ENCODE measurements at regions not wholly inside any gene's neighbourhood (a gene's known extent, or its start where the extent isn't known, plus 50 kb on each side); places are given as distances from the start of the nearest gene placed in this dataset.

DNA sequence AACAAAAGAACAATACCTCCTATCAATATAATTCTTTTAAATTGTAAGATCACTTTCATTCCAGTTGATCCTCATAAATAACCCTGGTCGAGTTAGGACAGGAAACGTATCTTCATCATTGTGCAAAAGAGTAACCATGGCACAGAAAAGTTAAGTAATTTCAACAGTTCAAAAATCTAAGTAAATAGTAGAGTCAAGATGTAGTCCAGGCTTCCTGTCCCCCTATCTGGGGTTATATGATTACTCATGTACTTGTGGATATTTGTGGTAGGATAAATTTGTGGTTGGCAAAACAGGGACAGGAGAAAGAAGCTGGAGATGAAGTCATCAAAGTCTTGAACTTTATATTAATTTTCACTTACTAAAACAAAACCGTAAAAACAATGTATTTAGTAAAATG is 772.6 kb downstream of the TSN start:
- DNase-seq (ENCODE audit: extremely low spot score, unreplicated experiment): no peak
- Mint-ChIP-seq H3K36me3 (ENCODE audit: unreplicated experiment) (no peaks in the 10 kb centered on the region), H3K4me1 (ENCODE audit: unreplicated experiment) (no peaks in the 10 kb centered on the region), H3K9me3 (ENCODE audit: unreplicated experiment) (no peaks in the 10 kb centered on the region), H3K27ac (ENCODE audit: unreplicated experiment) (no peak overlapping the region), H3K27me3 (ENCODE audit: unreplicated experiment) (no peaks in the 10 kb centered on the region), H3K4me3 (ENCODE audit: unreplicated experiment) (no peak overlapping the region)
- TF ChIP-seq, protein P1, sequence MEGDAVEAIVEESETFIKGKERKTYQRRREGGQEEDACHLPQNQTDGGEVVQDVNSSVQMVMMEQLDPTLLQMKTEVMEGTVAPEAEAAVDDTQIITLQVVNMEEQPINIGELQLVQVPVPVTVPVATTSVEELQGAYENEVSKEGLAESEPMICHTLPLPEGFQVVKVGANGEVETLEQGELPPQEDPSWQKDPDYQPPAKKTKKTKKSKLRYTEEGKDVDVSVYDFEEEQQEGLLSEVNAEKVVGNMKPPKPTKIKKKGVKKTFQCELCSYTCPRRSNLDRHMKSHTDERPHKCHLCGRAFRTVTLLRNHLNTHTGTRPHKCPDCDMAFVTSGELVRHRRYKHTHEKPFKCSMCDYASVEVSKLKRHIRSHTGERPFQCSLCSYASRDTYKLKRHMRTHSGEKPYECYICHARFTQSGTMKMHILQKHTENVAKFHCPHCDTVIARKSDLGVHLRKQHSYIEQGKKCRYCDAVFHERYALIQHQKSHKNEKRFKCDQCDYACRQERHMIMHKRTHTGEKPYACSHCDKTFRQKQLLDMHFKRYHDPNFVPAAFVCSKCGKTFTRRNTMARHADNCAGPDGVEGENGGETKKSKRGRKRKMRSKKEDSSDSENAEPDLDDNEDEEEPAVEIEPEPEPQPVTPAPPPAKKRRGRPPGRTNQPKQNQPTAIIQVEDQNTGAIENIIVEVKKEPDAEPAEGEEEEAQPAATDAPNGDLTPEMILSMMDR (IDR thresholded peaks at IDR 0.05): no peak

DNA sequence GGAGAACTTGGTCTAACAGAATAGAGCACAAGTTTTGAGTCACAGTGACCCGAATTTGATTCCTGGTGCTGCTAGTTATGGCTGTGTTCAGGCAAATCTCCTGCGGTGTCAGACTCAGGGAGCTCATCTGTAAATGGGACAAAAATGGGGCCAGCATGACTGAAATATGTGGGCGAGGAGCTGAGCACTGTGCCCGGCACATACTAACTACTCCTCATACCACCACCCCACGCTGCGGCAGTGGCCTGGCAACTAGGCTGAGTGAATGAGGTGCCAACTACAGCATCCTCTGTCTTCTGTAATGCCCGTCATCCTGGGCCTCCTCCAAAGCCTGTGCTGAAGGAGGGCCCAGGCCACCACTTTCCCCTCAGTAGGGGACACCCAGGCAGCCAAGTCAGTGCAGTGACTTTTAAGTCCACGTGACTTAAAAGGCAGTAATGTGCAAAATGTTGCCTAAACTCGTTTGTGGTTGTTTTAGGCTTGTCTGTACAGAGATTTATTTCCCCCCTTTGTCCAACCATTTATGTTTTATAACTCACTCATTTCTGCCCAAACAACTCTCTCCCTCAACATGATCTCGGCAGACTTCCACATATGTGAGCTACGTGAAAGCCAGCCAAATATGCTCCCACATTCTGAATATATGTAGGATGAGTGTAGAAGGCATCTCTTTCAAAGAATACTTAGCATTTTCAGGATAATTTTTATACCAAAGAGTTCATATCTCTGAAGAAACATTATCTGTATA is 773.7 kb downstream of the TSN start:
- Mint-ChIP-seq H3K27me3 (ENCODE audit: unreplicated experiment) (no peaks in the 10 kb centered on the region), H3K4me3 (ENCODE audit: unreplicated experiment) (no peak overlapping the region), H3K4me1 (ENCODE audit: unreplicated experiment) (no peaks in the 10 kb centered on the region), H3K36me3 (ENCODE audit: unreplicated experiment) (no peaks in the 10 kb centered on the region), H3K9me3 (ENCODE audit: unreplicated experiment) (no peaks in the 10 kb centered on the region), H3K27ac (ENCODE audit: unreplicated experiment) (no peak overlapping the region)
- TF ChIP-seq, protein P1 (IDR thresholded peaks at IDR 0.05): no peak
- DNase-seq (ENCODE audit: extremely low spot score, unreplicated experiment): no peak

DNA sequence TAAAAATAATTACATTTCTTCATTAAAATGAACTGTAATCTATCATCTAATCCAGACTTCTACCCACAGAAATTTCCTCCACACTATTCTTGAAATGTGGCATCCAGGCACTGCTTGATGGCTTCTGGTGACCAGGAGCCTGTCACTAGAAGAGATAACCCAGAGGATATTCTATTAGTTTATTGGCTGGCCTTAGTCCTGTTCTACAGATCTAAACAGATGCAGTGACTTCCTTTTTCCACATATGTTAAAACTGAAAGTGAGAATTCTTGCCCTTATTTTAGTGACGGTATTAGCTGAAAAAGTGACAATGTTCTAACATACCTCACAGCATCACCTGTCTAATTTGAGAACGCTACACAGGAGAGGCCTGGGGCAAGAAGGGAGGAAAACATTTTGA is 775.4 kb downstream of the TSN start:
- H3K4me1 Mint-ChIP-seq (ENCODE audit: unreplicated experiment): no peaks in the 10 kb centered on the region
- H3K27me3 Mint-ChIP-seq (ENCODE audit: unreplicated experiment): no peaks in the 10 kb centered on the region
- TF ChIP-seq, protein P1 (IDR thresholded peaks at IDR 0.05): no peak
- no peak overlapping the region for H3K27ac Mint-ChIP-seq (ENCODE audit: unreplicated experiment)
- H3K9me3 Mint-ChIP-seq (ENCODE audit: unreplicated experiment): no peaks in the 10 kb centered on the region
- no peak for DNase-seq (ENCODE audit: extremely low spot score, unreplicated experiment)
- no peaks in the 10 kb centered on the region for H3K36me3 Mint-ChIP-seq (ENCODE audit: unreplicated experiment)
- H3K4me3 Mint-ChIP-seq (ENCODE audit: unreplicated experiment): no peak overlapping the region

DNA sequence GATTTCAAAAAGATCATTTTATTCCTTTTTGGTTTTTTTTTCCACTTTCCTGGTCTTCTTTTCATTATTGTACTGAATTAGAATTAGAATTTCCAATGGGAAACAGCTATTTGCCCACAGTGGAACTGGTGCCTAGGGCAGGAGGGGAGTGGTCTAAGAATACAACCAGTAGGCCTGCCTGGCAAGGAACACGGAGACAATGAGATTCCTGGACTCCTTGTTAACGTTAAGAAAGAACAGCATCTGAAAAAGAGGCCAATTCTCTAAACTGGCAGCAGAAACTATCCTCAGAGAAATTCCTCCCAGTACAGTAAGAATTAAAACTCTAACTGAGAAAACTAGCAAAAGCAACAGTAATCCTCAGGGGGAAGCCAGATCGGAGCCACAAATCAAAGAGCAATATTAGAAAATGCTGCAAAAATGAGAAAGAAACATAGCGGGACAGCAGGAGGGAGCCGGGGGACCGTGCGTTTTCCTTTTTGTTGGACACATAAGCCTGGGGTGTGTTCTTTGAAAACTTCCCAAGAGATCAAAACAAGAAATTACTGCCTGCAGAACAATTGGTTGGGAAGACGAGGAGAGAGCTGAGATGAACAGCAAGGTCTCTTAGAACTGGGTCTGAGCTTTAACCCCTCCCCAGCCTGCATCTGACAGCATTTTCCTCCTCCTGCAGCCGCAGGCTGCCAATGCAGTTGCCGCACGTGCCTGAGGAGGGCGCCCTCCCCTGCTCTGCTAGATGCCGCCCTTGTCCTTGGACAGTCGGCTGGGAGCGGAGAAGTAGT is 776.0 kb downstream of the TSN start:
- Mint-ChIP-seq H3K27me3 (ENCODE audit: unreplicated experiment) (no peaks in the 10 kb centered on the region), H3K9me3 (ENCODE audit: unreplicated experiment) (no peaks in the 10 kb centered on the region), H3K4me3 (ENCODE audit: unreplicated experiment) (no peak overlapping the region), H3K27ac (ENCODE audit: unreplicated experiment) (no peak overlapping the region), H3K36me3 (ENCODE audit: unreplicated experiment) (no peaks in the 10 kb centered on the region), H3K4me1 (ENCODE audit: unreplicated experiment) (no peaks in the 10 kb centered on the region)
- TF ChIP-seq, protein P1 (IDR thresholded peaks at IDR 0.05): no peak
- DNase-seq (ENCODE audit: extremely low spot score, unreplicated experiment): no peak

DNA sequence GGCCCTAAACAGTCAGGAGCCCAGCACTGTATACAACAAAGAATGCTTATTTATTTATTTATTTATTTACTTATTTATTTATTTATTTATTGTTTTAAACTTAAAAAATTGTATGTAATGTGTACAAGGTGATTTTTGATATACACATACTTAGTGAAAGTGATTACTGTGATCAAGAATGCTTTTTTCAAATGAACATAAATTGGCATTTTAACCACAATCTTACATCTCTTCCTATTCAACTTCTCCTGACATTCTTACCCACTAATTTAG is 776.6 kb downstream of the TSN start:
- Mint-ChIP-seq H3K36me3 (ENCODE audit: unreplicated experiment) (no peaks in the 10 kb centered on the region), H3K4me3 (ENCODE audit: unreplicated experiment) (no peak overlapping the region), H3K4me1 (ENCODE audit: unreplicated experiment) (no peaks in the 10 kb centered on the region), H3K27me3 (ENCODE audit: unreplicated experiment) (no peaks in the 10 kb centered on the region), H3K27ac (ENCODE audit: unreplicated experiment) (no peak overlapping the region), H3K9me3 (ENCODE audit: unreplicated experiment) (no peaks in the 10 kb centered on the region)
- DNase-seq (ENCODE audit: extremely low spot score, unreplicated experiment): no peak
- TF ChIP-seq, protein P1 (IDR thresholded peaks at IDR 0.05): no peak

All from osteocyte (in vitro differentiated cells).